NCI-H460 (cell line): ENCODE measurements at regions not wholly inside any gene's neighbourhood (a gene's known extent, or its start where the extent isn't known, plus 50 kb on each side); places are given as distances from the start of the nearest gene placed in this dataset.

Source experiments
- DNase-seq: peaks from one replicate; pipeline ENCODE4 v3.0.0-alpha.2; 2016; ENCODE audit warnings: low read depth; ENCODE audit errors: extremely low read depth

DNA sequence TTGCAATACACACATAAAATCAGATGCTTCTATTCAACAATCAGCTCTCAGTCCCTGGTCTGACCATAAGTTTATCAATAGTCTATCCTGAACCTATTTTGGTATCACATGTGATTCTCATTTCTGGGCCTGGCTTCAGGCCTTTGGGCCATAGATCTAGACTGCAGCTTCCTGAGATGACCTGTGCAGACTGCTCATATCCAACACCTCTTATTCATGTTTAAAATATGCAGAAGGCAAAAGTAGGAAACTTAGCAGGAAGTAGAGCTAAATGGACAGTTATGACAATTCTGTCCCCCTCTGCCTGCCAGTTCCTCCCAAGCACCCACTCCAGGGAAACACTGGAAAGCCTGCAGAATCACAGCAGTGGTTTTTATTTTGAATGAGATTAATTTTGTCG, 53.3 kb downstream of the C7orf25 start:
- DNase-seq = no peak

DNA sequence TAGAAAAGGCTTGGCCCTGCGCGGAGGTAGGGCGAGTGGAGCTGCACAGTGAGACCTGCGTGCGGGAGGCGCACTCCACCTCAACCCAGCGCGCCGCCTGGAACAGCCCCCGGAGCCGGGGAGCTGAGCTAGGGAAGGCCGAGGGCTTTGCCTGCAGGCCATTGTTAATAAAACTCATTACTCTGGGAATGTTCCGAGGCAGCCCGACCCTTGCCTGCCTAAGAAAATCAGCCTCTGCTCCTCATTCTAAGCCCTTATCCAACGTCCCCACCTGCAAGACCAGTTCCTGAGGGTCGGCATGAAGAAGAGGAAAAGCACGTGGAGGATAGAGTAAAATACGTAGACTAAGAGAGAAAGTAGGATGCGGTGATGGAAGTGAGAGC, 55.3 kb downstream of the C7orf25 start:
- DNase-seq = no peak

- DNase-seq = no peak
These were observed 57.2 kb downstream of the C7orf25 start for GRCh38 chr7:42854571-42855118.

- no peak for DNase-seq
These were observed 59.3 kb downstream of the C7orf25 start for GRCh38 chr7:42852531-42852930.

GRCh38 chr7:42843205-42843800, 68.6 kb downstream of the C7orf25 start:
- peak; percentile 52 for DNase-seq

DNA sequence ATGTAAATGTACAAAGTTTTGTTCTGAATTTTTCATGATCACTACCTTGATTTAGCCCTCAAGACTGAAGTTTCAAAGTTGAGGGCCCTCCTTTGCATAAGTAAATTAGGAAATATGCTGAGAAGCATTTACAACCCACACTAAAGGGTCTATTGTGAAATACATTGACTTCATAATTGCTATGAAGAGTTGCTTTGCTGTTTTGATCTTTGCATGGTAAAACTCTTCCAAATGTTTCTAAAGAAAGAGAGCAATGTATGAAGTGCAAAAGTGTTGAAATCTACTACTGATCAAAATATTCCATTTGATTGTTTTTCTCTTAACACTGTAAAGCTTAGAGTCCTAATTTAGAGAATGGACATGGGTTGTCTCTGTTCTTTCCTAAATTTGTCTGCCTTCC, 77.2 kb downstream of the C7orf25 start:
- DNase-seq = no peak

DNA sequence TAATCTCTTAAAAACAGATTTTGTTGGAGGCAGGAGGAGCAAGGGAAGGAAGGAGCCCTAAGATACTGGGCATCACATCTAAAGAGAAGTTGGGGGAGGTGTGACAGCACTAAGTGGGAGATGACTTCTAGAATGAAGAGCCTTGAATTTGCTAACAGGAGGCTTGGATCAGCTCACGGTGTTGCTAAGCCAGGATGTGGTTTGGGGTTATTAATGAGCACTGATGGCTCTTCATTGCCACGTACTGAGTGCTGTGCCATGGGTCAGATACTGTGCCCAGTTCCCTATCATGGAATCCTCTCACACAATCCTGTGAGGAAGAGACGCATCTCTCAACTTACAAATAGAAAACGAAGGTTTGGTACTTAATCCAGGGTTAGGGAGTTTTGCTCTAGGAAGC, 78.5 kb downstream of the C7orf25 start:
- no peak for DNase-seq

- no peak for DNase-seq
These were observed 79.2 kb downstream of the C7orf25 start for GRCh38 chr7:42832667-42833066.

GRCh38 chr7:42831718-42832522, 80.0 kb downstream of the C7orf25 start:
- peak; percentile 37 for DNase-seq

GRCh38 chr7:42831006-42831717, 80.7 kb downstream of the C7orf25 start:
- DNase-seq = no peak

- DNase-seq = no peak
These were observed 99.1 kb downstream of the C7orf25 start for GRCh38 chr7:42812779-42813178.

DNA sequence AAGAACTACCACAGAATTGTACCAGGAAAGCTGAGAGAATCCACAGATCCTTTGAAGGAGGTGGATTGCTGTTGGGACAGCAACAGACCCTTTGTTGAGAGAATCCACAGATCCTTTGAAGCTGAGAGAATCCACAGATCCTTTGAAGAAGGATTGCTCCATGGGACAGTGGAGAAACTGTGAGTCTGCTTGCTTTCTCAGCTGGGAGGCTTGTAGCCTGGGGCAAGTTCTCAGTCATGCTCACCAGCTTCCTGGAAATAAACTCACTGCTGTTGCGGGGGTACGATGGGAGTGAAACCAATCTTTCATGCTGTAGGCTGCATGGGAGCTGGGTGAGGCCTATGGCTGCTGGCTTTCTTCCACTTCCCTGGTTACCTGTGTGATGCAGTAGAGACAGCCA, 106.3 kb downstream of the C7orf25 start:
- DNase-seq = no peak

DNA sequence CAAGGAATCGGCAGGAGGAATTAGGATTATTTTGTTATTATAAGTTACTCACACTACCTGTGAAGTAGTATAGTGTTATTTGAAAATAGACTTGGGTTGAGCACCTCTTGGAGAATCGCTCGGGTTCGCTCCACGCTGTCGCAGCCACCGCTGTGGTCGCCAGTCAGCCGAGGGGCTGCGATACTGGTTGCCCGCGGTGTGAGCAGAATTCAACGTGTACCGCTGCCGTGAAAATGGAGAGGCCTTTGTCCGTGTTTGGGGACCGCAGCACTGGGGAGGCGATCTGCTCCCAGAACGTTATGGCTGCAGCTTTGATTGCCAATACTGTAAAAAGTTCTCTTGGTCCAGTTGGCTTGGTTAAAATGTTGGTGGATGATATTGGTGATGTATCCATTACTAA, 117.2 kb downstream of the C7orf25 start:
- DNase-seq = no peak

DNA sequence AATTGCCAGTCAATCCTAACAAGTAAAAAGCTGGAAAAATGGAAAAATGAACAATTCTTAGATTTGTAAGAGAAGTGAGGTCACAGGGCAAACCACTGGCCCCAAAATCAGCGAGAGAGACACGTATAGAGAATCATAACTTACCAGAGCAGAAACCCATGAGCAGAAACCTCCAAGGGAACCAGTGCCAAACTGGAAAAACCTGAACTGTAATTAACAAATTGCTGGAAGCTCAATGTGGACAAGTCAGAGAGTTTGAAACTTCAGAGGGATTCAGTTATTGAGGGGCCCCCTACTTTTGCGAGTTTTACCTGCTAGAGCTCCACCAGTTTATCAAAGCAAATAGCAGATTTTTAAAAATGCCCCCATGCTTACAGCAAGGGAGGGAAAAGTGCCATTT, 119.0 kb downstream of the C7orf25 start:
- no peak for DNase-seq

GRCh38 chr7:42790196-42790595, 121.7 kb downstream of the C7orf25 start:
- DNase-seq = no peak

- DNase-seq = no peak
These were observed 137.4 kb downstream of the C7orf25 start for GRCh38 chr7:42774436-42774835.

DNA sequence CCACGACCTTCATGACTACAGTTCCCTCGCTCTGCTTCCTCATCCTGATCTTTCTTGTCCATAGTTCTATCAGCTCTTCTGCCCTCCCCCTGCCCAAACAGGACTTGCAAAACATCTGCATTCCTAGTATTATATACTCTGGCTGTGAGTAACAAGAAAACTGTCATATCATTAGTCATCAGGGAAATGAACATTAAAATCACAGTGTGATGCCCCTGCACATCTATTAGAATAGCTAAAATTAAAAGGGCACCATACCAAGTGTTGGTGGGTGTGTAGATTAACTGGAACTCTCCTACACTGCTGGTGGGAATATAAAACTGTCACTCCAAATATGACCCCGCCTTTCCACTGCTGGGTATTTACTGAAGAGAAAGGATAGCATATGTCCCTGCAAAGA, 141.8 kb downstream of the C7orf25 start:
- DNase-seq = no peak

- DNase-seq = no peak
These were observed 143.8 kb downstream of the C7orf25 start for GRCh38 chr7:42768045-42768444.

GRCh38 chr7:42766782-42767423, 145.0 kb downstream of the C7orf25 start:
- DNase-seq = no peak

DNA sequence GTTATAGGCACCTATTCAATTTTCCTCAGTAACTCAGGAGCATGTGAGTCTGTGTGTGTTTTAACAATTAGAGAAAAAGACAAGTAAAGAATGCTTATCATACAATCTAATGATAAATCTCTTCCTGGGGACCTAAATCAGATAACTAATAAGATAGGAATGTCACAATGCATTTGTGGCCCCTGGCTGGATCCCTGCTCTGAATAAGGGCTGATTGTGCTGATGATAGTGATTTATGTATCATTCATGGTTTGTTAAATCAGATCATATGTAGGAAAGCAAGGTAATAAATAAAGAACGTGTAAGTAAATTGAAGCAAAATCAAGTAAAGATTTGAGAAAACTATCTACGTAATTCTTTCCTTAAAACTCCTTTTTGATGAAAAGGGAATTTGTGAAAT, 145.9 kb downstream of the C7orf25 start:
- DNase-seq = no peak

GRCh38 chr7:42763137-42763551, 148.7 kb downstream of the C7orf25 start:
- DNase-seq = no peak
